ENCODE measurements at regions not wholly inside any gene's neighbourhood (a gene's known extent, or its start where the extent isn't known, plus 50 kb on each side); places are given as distances from the start of the nearest gene placed in this dataset.

GRCh38 chr7:85239109-85239508 is 52.3 kb upstream of the SEMA3D start:
- TF ChIP-seq EZH2 (IDR thresholded peaks at IDR 0.05; ENCODE audit: borderline replicate concordance, insufficient read depth, low read depth, low read length, poor library complexity, severe bottlenecking), result no peak
- TF ChIP-seq, protein P1, sequence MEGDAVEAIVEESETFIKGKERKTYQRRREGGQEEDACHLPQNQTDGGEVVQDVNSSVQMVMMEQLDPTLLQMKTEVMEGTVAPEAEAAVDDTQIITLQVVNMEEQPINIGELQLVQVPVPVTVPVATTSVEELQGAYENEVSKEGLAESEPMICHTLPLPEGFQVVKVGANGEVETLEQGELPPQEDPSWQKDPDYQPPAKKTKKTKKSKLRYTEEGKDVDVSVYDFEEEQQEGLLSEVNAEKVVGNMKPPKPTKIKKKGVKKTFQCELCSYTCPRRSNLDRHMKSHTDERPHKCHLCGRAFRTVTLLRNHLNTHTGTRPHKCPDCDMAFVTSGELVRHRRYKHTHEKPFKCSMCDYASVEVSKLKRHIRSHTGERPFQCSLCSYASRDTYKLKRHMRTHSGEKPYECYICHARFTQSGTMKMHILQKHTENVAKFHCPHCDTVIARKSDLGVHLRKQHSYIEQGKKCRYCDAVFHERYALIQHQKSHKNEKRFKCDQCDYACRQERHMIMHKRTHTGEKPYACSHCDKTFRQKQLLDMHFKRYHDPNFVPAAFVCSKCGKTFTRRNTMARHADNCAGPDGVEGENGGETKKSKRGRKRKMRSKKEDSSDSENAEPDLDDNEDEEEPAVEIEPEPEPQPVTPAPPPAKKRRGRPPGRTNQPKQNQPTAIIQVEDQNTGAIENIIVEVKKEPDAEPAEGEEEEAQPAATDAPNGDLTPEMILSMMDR (IDR thresholded peaks at IDR 0.05), result no peak
